ENCODE measurements at regions not wholly inside any gene's neighbourhood (a gene's known extent, or its start where the extent isn't known, plus 50 kb on each side); places are given as distances from the start of the nearest gene placed in this dataset.
A peak's percentile ranks its signal among the peaks of the same experiment; 100 is the strongest.
"Not testable (repeated sequence)": the region's sequence is repeated elsewhere in the genome, so short reads cannot be mapped to it uniquely, and the experiment has no call there.

- no peak for DNase-seq
Measured at GRCh38 chr4:111989817-111990216, 155.4 kb upstream of the FAM241A start.

GRCh38 chr4:111991163-111991562, 154.1 kb upstream of the FAM241A start:
- DNase-seq: no peak

- DNase-seq: peak; percentile 17
Measured at GRCh38 chr4:111991797-111992196, 153.5 kb upstream of the FAM241A start.

GRCh38 chr4:111992351-111993168, 152.7 kb upstream of the FAM241A start:
- DNase-seq: no peak

GRCh38 chr4:111994392-111994791, 150.9 kb upstream of the FAM241A start:
- no peak for DNase-seq

- DNase-seq: no peak
Measured at GRCh38 chr4:111997785-111998184, 147.5 kb upstream of the FAM241A start.

- DNase-seq: no peak
Measured at GRCh38 chr4:111999801-112000200, 145.5 kb upstream of the FAM241A start.

- DNase-seq: no peak
Measured at GRCh38 chr4:112001041-112001440, 144.2 kb upstream of the FAM241A start.

GRCh38 chr4:112002248-112002661, 143.0 kb upstream of the FAM241A start:
- no peak for DNase-seq

GRCh38 chr4:112003231-112003907, 141.9 kb upstream of the FAM241A start:
- no peak for DNase-seq

GRCh38 chr4:112005027-112005426, 140.2 kb upstream of the FAM241A start:
- DNase-seq: no peak

- DNase-seq: no peak
Measured at GRCh38 chr4:112007391-112007790, 137.9 kb upstream of the FAM241A start.

- DNase-seq: no peak
Measured at GRCh38 chr4:112015960-112016359, 129.3 kb upstream of the FAM241A start.

GRCh38 chr4:112023402-112023950, 121.8 kb upstream of the FAM241A start:
- no peak for DNase-seq

- no peak for DNase-seq
Measured at GRCh38 chr4:112026058-112026457, 119.2 kb upstream of the FAM241A start.

- DNase-seq: peak; percentile 14
Measured at GRCh38 chr4:112029771-112030171, 115.5 kb upstream of the FAM241A start.

- DNase-seq: peak; percentile 58
Measured at GRCh38 chr4:112031712-112032328, 113.4 kb upstream of the FAM241A start.

GRCh38 chr4:112036886-112037285, 108.4 kb upstream of the FAM241A start:
- peak; percentile 15 for DNase-seq

- DNase-seq: peak; percentile 45
Measured at GRCh38 chr4:112038861-112039260, 106.4 kb upstream of the FAM241A start.

GRCh38 chr4:112049119-112049518, 96.1 kb upstream of the FAM241A start:
- DNase-seq: not testable (repeated sequence)

- DNase-seq: no peak
Measured at GRCh38 chr4:112053825-112054350, 91.4 kb upstream of the FAM241A start.

GRCh38 chr4:112055100-112055499, 90.2 kb upstream of the FAM241A start:
- no peak for DNase-seq

- no peak for DNase-seq
Measured at GRCh38 chr4:112057470-112057869, 87.8 kb upstream of the FAM241A start.
